ENCODE measurements at regions not wholly inside any gene's neighbourhood (a gene's known extent, or its start where the extent isn't known, plus 50 kb on each side); places are given as distances from the start of the nearest gene placed in this dataset.
"Not testable (repeated sequence)": the region's sequence is repeated elsewhere in the genome, so short reads cannot be mapped to it uniquely, and the experiment has no call there.

GRCh38 chr2:59770651-59771050, 782.8 kb downstream of the BCL11A start:
- no peak for DNase-seq

- DNase-seq = no peak
Measured at GRCh38 chr2:59761966-59762365, 791.5 kb downstream of the BCL11A start.

- no peak for DNase-seq
Measured at GRCh38 chr2:59756150-59756549, 797.3 kb downstream of the BCL11A start.

- DNase-seq = no peak
Measured at GRCh38 chr2:59754011-59754735, 799.3 kb downstream of the BCL11A start.

- no peak for DNase-seq
Measured at GRCh38 chr2:59752512-59752911, 800.9 kb downstream of the BCL11A start.

GRCh38 chr2:59752071-59752470, 801.4 kb downstream of the BCL11A start:
- no peak for DNase-seq

GRCh38 chr2:59751214-59751613, 802.2 kb downstream of the BCL11A start:
- not testable (repeated sequence) for DNase-seq

GRCh38 chr2:59746291-59746690, 807.2 kb downstream of the BCL11A start:
- no peak for DNase-seq

GRCh38 chr2:59745085-59745484, 808.4 kb downstream of the BCL11A start:
- DNase-seq = no peak

GRCh38 chr2:59744436-59744835, 809.0 kb downstream of the BCL11A start:
- DNase-seq = no peak

- no peak for DNase-seq
Measured at GRCh38 chr2:59741840-59742239, 811.6 kb downstream of the BCL11A start.

GRCh38 chr2:59739166-59739565, 814.3 kb downstream of the BCL11A start:
- DNase-seq = no peak

- no peak for DNase-seq
Measured at GRCh38 chr2:59737299-59737698, 816.2 kb downstream of the BCL11A start.

- DNase-seq = no peak
Measured at GRCh38 chr2:59734743-59735142, 818.7 kb downstream of the BCL11A start.

GRCh38 chr2:59733970-59734369, 819.5 kb downstream of the BCL11A start:
- DNase-seq = no peak

- DNase-seq = no peak
Measured at GRCh38 chr2:59733567-59733930, 819.9 kb downstream of the BCL11A start.

- DNase-seq = no peak
Measured at GRCh38 chr2:59732871-59733566, 820.4 kb downstream of the BCL11A start.

- no peak for DNase-seq
Measured at GRCh38 chr2:59727121-59727590, 826.3 kb downstream of the BCL11A start.

- no peak for DNase-seq
Measured at GRCh38 chr2:59726228-59727120, 827.0 kb downstream of the BCL11A start.

- no peak for DNase-seq
Measured at GRCh38 chr2:59724746-59725145, 828.7 kb downstream of the BCL11A start.

- no peak for DNase-seq
Measured at GRCh38 chr2:59720296-59720866, 833.1 kb downstream of the BCL11A start.

- no peak for DNase-seq
Measured at GRCh38 chr2:59713577-59713976, 839.9 kb downstream of the BCL11A start.

GRCh38 chr2:59711121-59711520, 842.3 kb downstream of the BCL11A start:
- no peak for DNase-seq
